Mucosa of descending colon (tissue), 3 donors: ENCODE measurements at regions not wholly inside any gene's neighbourhood (a gene's known extent, or its start where the extent isn't known, plus 50 kb on each side); places are given as distances from the start of the nearest gene placed in this dataset.
A peak's percentile ranks its signal among the peaks of the same experiment; 100 is the strongest.

Source experiments
- ATAC-seq: fragments of 200-7000 bp; cut with Tn5 transposase; one replicate; pipeline ENCODE4 v1.9.1; 2020; ENCODE audit warnings: mild to moderate bottlenecking, moderate library complexity
- DNase-seq, 3 donors: peaks; one replicate each; pipeline ENCODE4 v3.0.0-alpha.2; 2020
- H3K36me3 ChIP-seq: fragments of 200-600 bp; one replicate; pipeline ENCODE4 v1.8.0; 2021; ENCODE audit warnings: low read depth, mild to moderate bottlenecking
- H3K4me1 ChIP-seq: fragments of 200-600 bp; one replicate; pipeline ENCODE4 v1.8.0; 2021; ENCODE audit warnings: low read depth, mild to moderate bottlenecking
- H3K4me3 ChIP-seq: fragments of 200-600 bp; one replicate; pipeline ENCODE4 v1.8.0; 2021; ENCODE audit warnings: mild to moderate bottlenecking
- H3K9me3 ChIP-seq: fragments of 200-600 bp; one replicate; pipeline ENCODE4 v1.8.0; 2021; ENCODE audit warnings: mild to moderate bottlenecking
- CTCF ChIP-seq: fragments of 200-600 bp; IDR thresholded peaks from one replicate; pipeline ENCODE4 v1.8.0; 2022; ENCODE audit warnings: antibody characterized with exemption, mild to moderate bottlenecking
- intact Hi-C, 2 donors: fragments of 100-400 bp; cut with DNase I in 1 of 2; cut with micrococcal nuclease in 1 of 2; formaldehyde crosslinking; loops; one replicate each; pipeline versions ENCODE4 v1.11.0 to v1.11.1; 2022; cut with DNase I, micrococcal nuclease
- donor health status: DM: no; HTN: no; CAD: no; lungs with moderate emphysema.
- donor health status: DM: no; HTN: no; CAD: no.
- donor health status: DM: no; HTN: yes; CAD: no.

- TF ChIP-seq CTCF = no peak
- no peak overlapping the region for H3K4me3 ChIP-seq
- no peaks in the 10 kb centered on the region for H3K9me3 ChIP-seq
- intact Hi-C loops = no loop called here
- ATAC-seq (no peak), DNase-seq (peak in 1 of 3 donors; percentile 5)
- no peaks in the 10 kb centered on the region for H3K4me1 ChIP-seq
- H3K36me3 ChIP-seq = no peaks in the 10 kb centered on the region
Measured at GRCh38 chr6:153814136-153814535, 224.9 kb upstream of the OPRM1 start.

- Histone ChIP-seq H3K9me3 (no peaks in the 10 kb centered on the region), H3K36me3 (no peaks in the 10 kb centered on the region), H3K4me1 (no peaks in the 10 kb centered on the region), H3K4me3 (no peak overlapping the region)
- ATAC-seq (no peak), DNase-seq (no peak)
- intact Hi-C loops = no loop called here
- TF ChIP-seq CTCF = no peak
Measured at GRCh38 chr6:153804755-153805330, 234.2 kb upstream of the OPRM1 start.

- intact Hi-C loops = no loop called here
- DNase-seq = no peak
- H3K36me3 ChIP-seq = no peaks in the 10 kb centered on the region
- TF ChIP-seq CTCF = no peak
- H3K4me1 ChIP-seq = no peaks in the 10 kb centered on the region
- no peaks in the 10 kb centered on the region for H3K9me3 ChIP-seq
- H3K4me3 ChIP-seq = no peak overlapping the region
- no peak for ATAC-seq
Measured at GRCh38 chr6:153801917-153802316, 237.1 kb upstream of the OPRM1 start.

GRCh38 chr6:153800580-153801188 is 238.4 kb upstream of the OPRM1 start:
- H3K4me3 ChIP-seq = no peak overlapping the region
- H3K9me3 ChIP-seq = no peaks in the 10 kb centered on the region
- no peaks in the 10 kb centered on the region for H3K36me3 ChIP-seq
- ATAC-seq (no peak), DNase-seq (no peak)
- intact Hi-C loops = no loop called here
- no peaks in the 10 kb centered on the region for H3K4me1 ChIP-seq
- no peak for TF ChIP-seq CTCF

GRCh38 chr6:153790876-153791473 is 248.1 kb upstream of the OPRM1 start:
- peaks cover 3% of the 10 kb centered on the region for H3K4me1 ChIP-seq
- no peak for TF ChIP-seq CTCF
- no peaks in the 10 kb centered on the region for H3K9me3 ChIP-seq
- intact Hi-C loops = no loop called here
- no peak overlapping the region for H3K4me3 ChIP-seq
- DNase-seq (peak in 1 of 3 donors; percentile 41), ATAC-seq (no peak)
- no peaks in the 10 kb centered on the region for H3K36me3 ChIP-seq
